EL (cell line): ENCODE measurements at regions not wholly inside any gene's neighbourhood (a gene's known extent, or its start where the extent isn't known, plus 50 kb on each side); places are given as distances from the start of the nearest gene placed in this dataset.
"Not testable (repeated sequence)": the region's sequence is repeated elsewhere in the genome, so short reads cannot be mapped to it uniquely, and the experiment has no call there.

Experiments used
- DNase-seq: peaks from one replicate; pipeline ENCODE4 v3.0.0-alpha.2; 2016

- DNase-seq = no peak
Measured at GRCh38 chr5:28707706-28708105, 1669.3 kb upstream of the CDH9 start.

GRCh38 chr5:28703651-28704260 is 1665.4 kb upstream of the CDH9 start:
- DNase-seq = no peak

- no peak for DNase-seq
Measured at GRCh38 chr5:28691526-28691925, 1653.1 kb upstream of the CDH9 start.

GRCh38 chr5:28685794-28686193 is 1647.4 kb upstream of the CDH9 start:
- no peak for DNase-seq

GRCh38 chr5:28678899-28679298 is 1640.5 kb upstream of the CDH9 start:
- DNase-seq = no peak

- no peak for DNase-seq
Measured at GRCh38 chr5:28666110-28666509, 1627.7 kb upstream of the CDH9 start.

GRCh38 chr5:28648108-28648507 is 1609.7 kb upstream of the CDH9 start:
- DNase-seq = no peak

GRCh38 chr5:28632607-28633006 is 1594.2 kb upstream of the CDH9 start:
- DNase-seq = no peak

- no peak for DNase-seq
Measured at GRCh38 chr5:28603869-28604268, 1565.5 kb upstream of the CDH9 start.

- no peak for DNase-seq
Measured at GRCh38 chr5:28602429-28602828, 1564.0 kb upstream of the CDH9 start.

- DNase-seq = not testable (repeated sequence)
Measured at GRCh38 chr5:28596707-28597106, 1558.3 kb upstream of the CDH9 start.

GRCh38 chr5:28580616-28581015 is 1542.2 kb upstream of the CDH9 start:
- no peak for DNase-seq

- DNase-seq = no peak
Measured at GRCh38 chr5:28576022-28576421, 1537.6 kb upstream of the CDH9 start.

GRCh38 chr5:28575368-28575767 is 1537.0 kb upstream of the CDH9 start:
- DNase-seq = no peak

- no peak for DNase-seq
Measured at GRCh38 chr5:28574606-28575005, 1536.2 kb upstream of the CDH9 start.

GRCh38 chr5:28567048-28567447 is 1528.7 kb upstream of the CDH9 start:
- no peak for DNase-seq

- no peak for DNase-seq
Measured at GRCh38 chr5:28561522-28561921, 1523.1 kb upstream of the CDH9 start.

- no peak for DNase-seq
Measured at GRCh38 chr5:28558196-28558595, 1519.8 kb upstream of the CDH9 start.

GRCh38 chr5:28557114-28557513 is 1518.7 kb upstream of the CDH9 start:
- DNase-seq = no peak

- DNase-seq = no peak
Measured at GRCh38 chr5:28549588-28549987, 1511.2 kb upstream of the CDH9 start.

GRCh38 chr5:28548856-28549255 is 1510.5 kb upstream of the CDH9 start:
- DNase-seq = no peak

- no peak for DNase-seq
Measured at GRCh38 chr5:28544501-28544900, 1506.1 kb upstream of the CDH9 start.

- DNase-seq = no peak
Measured at GRCh38 chr5:28543473-28544098, 1505.2 kb upstream of the CDH9 start.

- DNase-seq = no peak
Measured at GRCh38 chr5:28542987-28543386, 1504.6 kb upstream of the CDH9 start.
